GM12878 (cell line): ENCODE measurements at regions not wholly inside any gene's neighbourhood (a gene's known extent, or its start where the extent isn't known, plus 50 kb on each side); places are given as distances from the start of the nearest gene placed in this dataset.

Experiments used
- ATAC-seq: fragments of 200-7000 bp; cut with Tn5 transposase; 3 replicates; pipeline ENCODE4 v1.9.1; 2020; ENCODE audit warnings: mild to moderate bottlenecking, moderate library complexity
- BruUV-seq: library from RNA; stranded (reverse); fragments of 400-500 nt; replicated peaks from 2 replicates; lab custom pipeline; 2021; lab: Mats Ljungman, UMichigan
- CTCF ChIA-PET: fragments of 300-600 bp; sonication (Branson Sonifier 250); formaldehyde crosslinking; extraction: SDS; loops from one replicate; lab custom pipeline; 2021; ENCODE audit warnings: inconsistent platforms; lab: Yijun Ruan, JAX
- POLR2A ChIA-PET: fragments of 350-600 bp; formaldehyde crosslinking; extraction: SDS; loops from one replicate; lab custom pipeline; 2021; ENCODE audit warnings: inconsistent platforms; lab: Charles Lee
- RAD21 ChIA-PET: fragments of 300-600 bp; sonication (Branson Sonifier 250); formaldehyde crosslinking; loops from one replicate; lab custom pipeline; 2023; ENCODE audit warnings: antibody characterized with exemption; ENCODE audit not compliant: unreplicated experiment; lab: Charles Lee
- SMC1A ChIA-PET: fragments of 300-600 bp; sonication (Branson Sonifier 250); formaldehyde crosslinking; loops from one replicate; lab custom pipeline; 2023; ENCODE audit not compliant: unreplicated experiment, uncharacterized antibody; lab: Charles Lee
- DNase-seq: peaks from one replicate; pipeline ENCODE4 v3.0.0-alpha.2; 2011; ENCODE audit warnings: low read depth, low spot score
- FAIRE-seq: peaks from 3 replicates; lab custom pipeline; 2011; peaks lifted over from hg19 to GRCh38; lab: Jason Lieb, UNC
- H2AFZ ChIP-seq: 2 replicates; pipeline ENCODE4 v1.6.0; 2011; ENCODE audit warnings: low read depth, low read length, control low read depth; ENCODE audit not compliant: control insufficient read depth
- H3K27ac ChIP-seq: 2 replicates; pipeline ENCODE4 v1.5.1; 2011; ENCODE audit warnings: control low read depth; ENCODE audit not compliant: control insufficient read depth, insufficient read depth
- H3K27me3 ChIP-seq, 2 experiments: replicated peaks in 1 of 2; 2 replicates each; pipeline versions ENCODE4 v1.6.0 to v1.6.1; 2011; ENCODE audit warnings: low read length in 1 of 2; ENCODE audit not compliant: control insufficient read depth in 2 of 2, insufficient read depth in 2 of 2
- H3K36me3 ChIP-seq, 2 experiments: 2 replicates each; pipeline ENCODE4 v1.5.1; 2011; ENCODE audit warnings: low read length in 1 of 2; ENCODE audit not compliant: control insufficient read depth in 2 of 2, insufficient read depth in 2 of 2
- H3K4me1 ChIP-seq: 2 replicates; pipeline ENCODE4 v1.6.1; 2011; ENCODE audit warnings: mild to moderate bottlenecking, low read length, moderate library complexity, mixed read lengths; ENCODE audit not compliant: control insufficient read depth, insufficient read depth
- H3K4me2 ChIP-seq: 2 replicates; pipeline ENCODE4 v1.6.0; 2011; ENCODE audit warnings: control low read depth; ENCODE audit not compliant: control insufficient read depth, insufficient read depth
- H3K4me3 ChIP-seq: fragments of 200-600 bp; sonication (generic); 2 replicates; pipeline ENCODE4 v1.5.1; 2016
- H3K79me2 ChIP-seq: 2 replicates; pipeline ENCODE4 v1.6.0; 2011; ENCODE audit warnings: low read length; ENCODE audit not compliant: control insufficient read depth, insufficient read depth
- H3K9ac ChIP-seq: 2 replicates; pipeline ENCODE4 v1.8.0; 2011; ENCODE audit warnings: low read length, control low read depth, mixed read lengths; ENCODE audit not compliant: control insufficient read depth, insufficient read depth
- H3K9me3 ChIP-seq: replicated peaks from 3 replicates; pipeline ENCODE4 v1.5.1; 2011; ENCODE audit warnings: mild to moderate bottlenecking, low read length; ENCODE audit not compliant: control insufficient read depth, insufficient read depth
- H4K20me1 ChIP-seq: 2 replicates; pipeline ENCODE4 v1.6.0; 2011; ENCODE audit not compliant: control insufficient read depth, insufficient read depth
- BHLHE40 ChIP-seq, 2 experiments: fragments of 450-650 bp in 1 of 2; IDR thresholded peaks; 2 replicates each; pipeline ENCODE4 v1.6.1; 2011 to 2017; ENCODE audit warnings: low read depth in 2 of 2, borderline replicate concordance in 1 of 2, improper control_type of control experiment in 1 of 2, low read length in 1 of 2, mild to moderate bottlenecking in 1 of 2
- ESRRA ChIP-seq: IDR thresholded peaks from 2 replicates; pipeline ENCODE4 v1.6.1; 2012; ENCODE audit warnings: mild to moderate bottlenecking, low read length, improper control_type of control experiment
- HCFC1 ChIP-seq: fragments of 150-350 bp; IDR thresholded peaks from 2 replicates; pipeline ENCODE4 v1.6.1; 2014; ENCODE audit warnings: low read length
- MXI1 ChIP-seq: fragments of 150-350 bp; IDR thresholded peaks from 2 replicates; pipeline ENCODE4 v1.6.1; 2011; ENCODE audit warnings: low read depth, mild to moderate bottlenecking, inconsistent platforms, low read length, improper control_type of control experiment
- MYB ChIP-seq: fragments of 150-350 bp; IDR thresholded peaks from 2 replicates; pipeline ENCODE4 v1.6.1; 2014; ENCODE audit warnings: mild to moderate bottlenecking, low read depth, low read length, borderline replicate concordance
- NFIC ChIP-seq: IDR thresholded peaks from 2 replicates; pipeline ENCODE4 v1.6.1; 2012; ENCODE audit warnings: low read depth, mild to moderate bottlenecking, inconsistent platforms, low read length, moderate library complexity
- NRF1 ChIP-seq: conservative IDR thresholded peaks from 2 replicates; pipeline ENCODE4 v1.6.1; 2011; ENCODE audit warnings: mild to moderate bottlenecking, low read depth, low read length, improper control_type of control experiment
- PML ChIP-seq: IDR thresholded peaks from 2 replicates; pipeline ENCODE4 v1.6.1; 2012; ENCODE audit warnings: low read length, inconsistent platforms
- POLR2A ChIP-seq: IDR thresholded peaks from 2 replicates; pipeline ENCODE4 v1.6.1; 2011; ENCODE audit warnings: low read depth, mild to moderate bottlenecking, low read length
- POU2F2 ChIP-seq: IDR thresholded peaks from 3 replicates; pipeline ENCODE4 v1.6.1; 2011; ENCODE audit warnings: low read depth, mild to moderate bottlenecking, low read length, borderline replicate concordance
- STAT1 ChIP-seq: fragments of 450-650 bp; conservative IDR thresholded peaks from 2 replicates; pipeline ENCODE4 v1.6.1; 2014; ENCODE audit warnings: antibody characterized with exemption, mild to moderate bottlenecking
- TCF3 ChIP-seq: IDR thresholded peaks from 2 replicates; pipeline ENCODE4 v1.6.1; 2012; ENCODE audit warnings: low read depth, mild to moderate bottlenecking, low read length, borderline replicate concordance; ENCODE audit not compliant: insufficient read depth
- WGBS: methylation state at CpG from one replicate; pipeline ENCODE4 v1.1.6; 2016; ENCODE audit warnings: low lambda C conversion rate; ENCODE audit not compliant: insufficient replicate concordance, insufficient coverage; ENCODE audit errors: missing lambda C conversion rate; 5-methylcytosine and 5-hydroxymethylcytosine counted together
- in situ Hi-C: fragments of 300-500 bp; cut with MboI; formaldehyde crosslinking; loops from 9 replicates; pipeline ENCODE4 v1.14.3; 2018; ENCODE audit warnings: mixed read lengths
- intact Hi-C: fragments of 100-400 bp; cut with micrococcal nuclease; formaldehyde crosslinking; loops from one replicate; pipeline ENCODE4 v1.14.2; 2022; ENCODE audit not compliant: unreplicated experiment
- TF ChIP-seq, protein P1 (sequence below): fragments of 450-650 bp; formaldehyde crosslinking; IDR thresholded peaks from 2 replicates; pipeline ENCODE4 v1.4.0; 2020; ENCODE audit warnings: mild to moderate bottlenecking, moderate library complexity
- TF ChIP-seq, protein P2 (sequence below): IDR thresholded peaks from 2 replicates; pipeline ENCODE4 v1.6.1; 2011; ENCODE audit warnings: low read depth, low read length, improper control_type of control experiment, borderline replicate concordance
- TF ChIP-seq, protein P3 (sequence below): fragments of 450-650 bp; IDR thresholded peaks from 2 replicates; pipeline ENCODE4 v1.6.1; 2016; ENCODE audit warnings: mild to moderate bottlenecking
- TF ChIP-seq, protein P4 (sequence below): IDR thresholded peaks from 2 replicates; pipeline ENCODE4 v1.6.1; 2012; ENCODE audit warnings: low read depth, low read length, improper control_type of control experiment
- TF ChIP-seq, protein P5 (sequence below): fragments of 450-650 bp; IDR thresholded peaks from 2 replicates; pipeline ENCODE4 v1.6.1; 2017; ENCODE audit warnings: low read depth, mild to moderate bottlenecking, moderate library complexity

DNA sequence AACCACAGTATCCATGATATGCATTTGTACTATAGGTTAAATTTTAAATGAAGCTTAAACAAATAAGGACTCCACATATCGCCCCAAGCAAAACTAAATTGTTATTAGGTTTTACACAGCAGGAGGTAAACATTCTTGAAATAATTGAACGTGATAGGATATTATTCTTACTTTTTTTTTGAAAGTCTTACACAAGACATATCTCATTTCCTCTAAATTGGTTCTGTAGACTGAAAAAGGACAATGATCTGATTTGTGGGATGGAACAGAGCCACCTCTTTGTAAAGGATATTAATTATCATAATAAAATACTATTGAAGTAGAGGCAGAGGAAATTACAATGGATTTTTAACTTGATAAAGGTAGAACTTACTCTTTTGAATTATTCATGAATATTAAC lies 155.1 kb upstream of the SEMA3D start (continued):
- TF ChIP-seq, protein P1, sequence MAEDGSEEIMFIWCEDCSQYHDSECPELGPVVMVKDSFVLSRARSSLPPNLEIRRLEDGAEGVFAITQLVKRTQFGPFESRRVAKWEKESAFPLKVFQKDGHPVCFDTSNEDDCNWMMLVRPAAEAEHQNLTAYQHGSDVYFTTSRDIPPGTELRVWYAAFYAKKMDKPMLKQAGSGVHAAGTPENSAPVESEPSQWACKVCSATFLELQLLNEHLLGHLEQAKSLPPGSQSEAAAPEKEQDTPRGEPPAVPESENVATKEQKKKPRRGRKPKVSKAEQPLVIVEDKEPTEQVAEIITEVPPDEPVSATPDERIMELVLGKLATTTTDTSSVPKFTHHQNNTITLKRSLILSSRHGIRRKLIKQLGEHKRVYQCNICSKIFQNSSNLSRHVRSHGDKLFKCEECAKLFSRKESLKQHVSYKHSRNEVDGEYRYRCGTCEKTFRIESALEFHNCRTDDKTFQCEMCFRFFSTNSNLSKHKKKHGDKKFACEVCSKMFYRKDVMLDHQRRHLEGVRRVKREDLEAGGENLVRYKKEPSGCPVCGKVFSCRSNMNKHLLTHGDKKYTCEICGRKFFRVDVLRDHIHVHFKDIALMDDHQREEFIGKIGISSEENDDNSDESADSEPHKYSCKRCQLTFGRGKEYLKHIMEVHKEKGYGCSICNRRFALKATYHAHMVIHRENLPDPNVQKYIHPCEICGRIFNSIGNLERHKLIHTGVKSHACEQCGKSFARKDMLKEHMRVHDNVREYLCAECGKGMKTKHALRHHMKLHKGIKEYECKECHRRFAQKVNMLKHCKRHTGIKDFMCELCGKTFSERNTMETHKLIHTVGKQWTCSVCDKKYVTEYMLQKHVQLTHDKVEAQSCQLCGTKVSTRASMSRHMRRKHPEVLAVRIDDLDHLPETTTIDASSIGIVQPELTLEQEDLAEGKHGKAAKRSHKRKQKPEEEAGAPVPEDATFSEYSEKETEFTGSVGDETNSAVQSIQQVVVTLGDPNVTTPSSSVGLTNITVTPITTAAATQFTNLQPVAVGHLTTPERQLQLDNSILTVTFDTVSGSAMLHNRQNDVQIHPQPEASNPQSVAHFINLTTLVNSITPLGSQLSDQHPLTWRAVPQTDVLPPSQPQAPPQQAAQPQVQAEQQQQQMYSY = no peak
- TF ChIP-seq, protein P2, sequence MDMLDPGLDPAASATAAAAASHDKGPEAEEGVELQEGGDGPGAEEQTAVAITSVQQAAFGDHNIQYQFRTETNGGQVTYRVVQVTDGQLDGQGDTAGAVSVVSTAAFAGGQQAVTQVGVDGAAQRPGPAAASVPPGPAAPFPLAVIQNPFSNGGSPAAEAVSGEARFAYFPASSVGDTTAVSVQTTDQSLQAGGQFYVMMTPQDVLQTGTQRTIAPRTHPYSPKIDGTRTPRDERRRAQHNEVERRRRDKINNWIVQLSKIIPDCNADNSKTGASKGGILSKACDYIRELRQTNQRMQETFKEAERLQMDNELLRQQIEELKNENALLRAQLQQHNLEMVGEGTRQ = no peak
- no peak for TF ChIP-seq POLR2A
- no peak for TF ChIP-seq POU2F2
- TF ChIP-seq, all 136 proteins: peak for 0

DNA sequence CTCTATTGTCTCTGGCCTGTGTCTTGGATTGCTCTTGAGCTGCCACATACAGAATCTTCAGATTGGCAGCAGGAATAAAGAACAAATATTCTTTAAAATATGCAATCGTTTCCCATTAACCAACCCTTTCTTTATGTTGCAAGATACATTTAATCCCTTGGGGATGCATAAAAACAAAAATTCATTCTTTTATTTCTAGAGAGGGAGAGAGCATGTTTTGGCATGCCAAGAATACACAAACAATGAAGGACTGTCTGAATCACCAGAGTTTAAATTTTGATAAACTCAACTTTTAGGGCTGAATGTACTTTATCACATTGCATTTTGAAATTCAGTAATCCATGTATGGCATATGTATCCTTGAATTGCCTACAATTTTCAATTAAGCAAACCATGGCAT lies 154.3 kb upstream of the SEMA3D start:
- CTCF ChIA-PET = no interaction called here
- intact Hi-C loops (no loop called here), in situ Hi-C loops (no loop called here)
- no peak for ATAC-seq
- Histone ChIP-seq H3K4me1 (no peaks in the 10 kb centered on the region), H3K36me3 (no peaks in the 10 kb centered on the region), H3K79me2 (no peaks in the 10 kb centered on the region), H3K4me2 (no peak overlapping the region), H3K4me3 (no peak overlapping the region), H3K9me3 (no peaks in the 10 kb centered on the region), H3K9ac (no peak overlapping the region), H4K20me1 (no peaks in the 10 kb centered on the region), H3K27me3 (no peaks in the 10 kb centered on the region), H3K27ac (no peak overlapping the region), H2AFZ (no peak overlapping the region)
- 0% methylated on average over 1 of the region's 1 CpG for WGBS
- no TSS peak for BruUV-seq
- no peak for FAIRE-seq
- SMC1A ChIA-PET = no interaction called here
- RAD21 ChIA-PET = no interaction called here
- POLR2A ChIA-PET = no interaction called here
- DNase-seq = no peak
- TF ChIP-seq, protein P3, sequence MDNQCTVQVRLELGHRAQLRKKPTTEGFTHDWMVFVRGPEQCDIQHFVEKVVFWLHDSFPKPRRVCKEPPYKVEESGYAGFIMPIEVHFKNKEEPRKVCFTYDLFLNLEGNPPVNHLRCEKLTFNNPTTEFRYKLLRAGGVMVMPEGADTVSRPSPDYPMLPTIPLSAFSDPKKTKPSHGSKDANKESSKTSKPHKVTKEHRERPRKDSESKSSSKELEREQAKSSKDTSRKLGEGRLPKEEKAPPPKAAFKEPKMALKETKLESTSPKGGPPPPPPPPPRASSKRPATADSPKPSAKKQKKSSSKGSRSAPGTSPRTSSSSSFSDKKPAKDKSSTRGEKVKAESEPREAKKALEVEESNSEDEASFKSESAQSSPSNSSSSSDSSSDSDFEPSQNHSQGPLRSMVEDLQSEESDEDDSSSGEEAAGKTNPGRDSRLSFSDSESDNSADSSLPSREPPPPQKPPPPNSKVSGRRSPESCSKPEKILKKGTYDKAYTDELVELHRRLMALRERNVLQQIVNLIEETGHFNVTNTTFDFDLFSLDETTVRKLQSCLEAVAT = no peak
- TF ChIP-seq, protein P4, sequence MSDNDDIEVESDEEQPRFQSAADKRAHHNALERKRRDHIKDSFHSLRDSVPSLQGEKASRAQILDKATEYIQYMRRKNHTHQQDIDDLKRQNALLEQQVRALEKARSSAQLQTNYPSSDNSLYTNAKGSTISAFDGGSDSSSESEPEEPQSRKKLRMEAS = no peak
- TF ChIP-seq, protein P5, sequence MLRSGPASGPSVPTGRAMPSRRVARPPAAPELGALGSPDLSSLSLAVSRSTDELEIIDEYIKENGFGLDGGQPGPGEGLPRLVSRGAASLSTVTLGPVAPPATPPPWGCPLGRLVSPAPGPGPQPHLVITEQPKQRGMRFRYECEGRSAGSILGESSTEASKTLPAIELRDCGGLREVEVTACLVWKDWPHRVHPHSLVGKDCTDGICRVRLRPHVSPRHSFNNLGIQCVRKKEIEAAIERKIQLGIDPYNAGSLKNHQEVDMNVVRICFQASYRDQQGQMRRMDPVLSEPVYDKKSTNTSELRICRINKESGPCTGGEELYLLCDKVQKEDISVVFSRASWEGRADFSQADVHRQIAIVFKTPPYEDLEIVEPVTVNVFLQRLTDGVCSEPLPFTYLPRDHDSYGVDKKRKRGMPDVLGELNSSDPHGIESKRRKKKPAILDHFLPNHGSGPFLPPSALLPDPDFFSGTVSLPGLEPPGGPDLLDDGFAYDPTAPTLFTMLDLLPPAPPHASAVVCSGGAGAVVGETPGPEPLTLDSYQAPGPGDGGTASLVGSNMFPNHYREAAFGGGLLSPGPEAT = no peak
- TF ChIP-seq NRF1 (no peak), STAT1 (no peak), HCFC1 (no peak), MYB (no peak), TCF3 (no peak), ESRRA (no peak), BHLHE40 (IDR thresholded peaks at IDR 0.05; ENCODE audit: borderline replicate concordance in 1 of 2, low read depth in 2 of 2, low read length in 1 of 2) (no peak), NFIC (no peak), MXI1 (no peak), PML (no peak)
